GM12872 (cell line): ENCODE measurements at regions not wholly inside any gene's neighbourhood (a gene's known extent, or its start where the extent isn't known, plus 50 kb on each side); places are given as distances from the start of the nearest gene placed in this dataset.

Experiments
- TF ChIP-seq, protein P1 (sequence below): IDR thresholded peaks from 3 replicates; pipeline ENCODE4 v1.5.1; 2011; ENCODE audit warnings: low read depth, mild to moderate bottlenecking, low read length, moderate library complexity; ENCODE audit not compliant: insufficient read depth

DNA sequence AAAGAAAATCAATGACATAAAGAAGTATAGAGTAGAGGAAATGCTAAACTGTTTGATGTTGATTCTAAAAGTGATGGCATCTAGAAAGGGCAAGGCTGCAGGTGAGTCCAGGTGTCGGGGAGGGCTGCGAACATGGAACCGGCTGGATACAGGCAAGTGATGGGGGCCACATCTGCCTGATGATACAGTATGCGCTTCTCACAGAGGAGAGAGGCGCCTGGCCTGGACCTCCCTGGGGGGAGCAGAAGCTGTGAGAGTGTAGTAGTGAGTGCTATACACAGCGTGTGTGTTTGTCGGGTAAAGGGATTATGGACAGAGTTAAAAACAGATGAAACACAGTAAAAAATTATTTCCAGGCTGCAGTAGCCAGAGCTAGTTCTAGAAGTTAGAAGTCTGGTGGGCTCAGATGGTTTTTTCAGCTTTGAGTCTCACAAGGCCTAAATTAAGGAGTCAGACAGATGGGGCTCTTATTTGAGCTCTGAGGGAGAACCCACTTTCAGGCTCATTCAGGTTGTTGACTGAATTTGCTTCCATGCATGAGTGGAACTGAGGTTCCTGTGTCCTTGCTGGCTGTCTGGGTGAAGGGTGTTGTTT, 195.8 kb upstream of the ARG1 start:
- TF ChIP-seq, protein P1, sequence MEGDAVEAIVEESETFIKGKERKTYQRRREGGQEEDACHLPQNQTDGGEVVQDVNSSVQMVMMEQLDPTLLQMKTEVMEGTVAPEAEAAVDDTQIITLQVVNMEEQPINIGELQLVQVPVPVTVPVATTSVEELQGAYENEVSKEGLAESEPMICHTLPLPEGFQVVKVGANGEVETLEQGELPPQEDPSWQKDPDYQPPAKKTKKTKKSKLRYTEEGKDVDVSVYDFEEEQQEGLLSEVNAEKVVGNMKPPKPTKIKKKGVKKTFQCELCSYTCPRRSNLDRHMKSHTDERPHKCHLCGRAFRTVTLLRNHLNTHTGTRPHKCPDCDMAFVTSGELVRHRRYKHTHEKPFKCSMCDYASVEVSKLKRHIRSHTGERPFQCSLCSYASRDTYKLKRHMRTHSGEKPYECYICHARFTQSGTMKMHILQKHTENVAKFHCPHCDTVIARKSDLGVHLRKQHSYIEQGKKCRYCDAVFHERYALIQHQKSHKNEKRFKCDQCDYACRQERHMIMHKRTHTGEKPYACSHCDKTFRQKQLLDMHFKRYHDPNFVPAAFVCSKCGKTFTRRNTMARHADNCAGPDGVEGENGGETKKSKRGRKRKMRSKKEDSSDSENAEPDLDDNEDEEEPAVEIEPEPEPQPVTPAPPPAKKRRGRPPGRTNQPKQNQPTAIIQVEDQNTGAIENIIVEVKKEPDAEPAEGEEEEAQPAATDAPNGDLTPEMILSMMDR = no peak

DNA sequence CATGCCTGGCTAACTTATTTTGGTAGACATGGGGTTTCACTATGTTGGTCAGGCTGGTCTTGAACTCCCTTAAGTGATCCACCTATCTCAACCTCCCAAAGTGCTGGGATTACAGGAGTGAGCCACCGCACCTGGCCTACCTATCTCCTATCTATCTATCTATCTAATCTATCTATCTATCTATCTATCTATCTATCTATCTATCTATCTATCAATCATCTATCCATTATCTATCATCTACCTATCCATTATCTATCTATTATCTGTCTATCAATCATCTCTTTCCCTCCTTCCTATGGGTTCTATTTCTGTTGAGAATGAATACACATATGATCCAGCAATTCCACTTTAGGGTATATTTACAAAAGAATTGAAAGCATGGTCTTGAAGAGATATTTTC, 194.2 kb upstream of the ARG1 start:
- TF ChIP-seq, protein P1 = no peak

DNA sequence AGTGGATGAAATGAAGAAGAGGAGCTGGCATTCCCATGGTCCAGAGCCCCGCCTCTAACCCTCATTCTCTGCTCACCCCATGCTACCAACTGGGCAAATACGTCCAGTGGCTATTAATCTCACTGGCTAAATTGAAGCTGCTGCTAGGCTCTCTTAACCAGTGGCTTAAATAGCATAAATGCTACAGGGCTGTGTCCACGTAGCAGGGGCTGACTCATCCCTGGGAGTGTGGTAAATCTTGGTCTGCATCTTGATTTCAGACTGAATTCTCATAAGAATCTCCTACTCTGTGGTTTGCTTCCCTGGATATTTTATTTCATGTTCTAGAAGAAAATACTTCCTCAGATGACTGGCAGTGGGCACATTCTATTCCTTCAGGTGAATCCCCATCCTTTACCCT, 193.1 kb upstream of the ARG1 start:
- TF ChIP-seq, protein P1 = no peak

GRCh38 chr6:131381052-131381708, 191.8 kb upstream of the ARG1 start:
- TF ChIP-seq, protein P1 = no peak

- TF ChIP-seq, protein P1 = no peak
Observed at GRCh38 chr6:131381709-131382093, 191.3 kb upstream of the ARG1 start.

- TF ChIP-seq, protein P1 = no peak
Observed at GRCh38 chr6:131382631-131383030, 190.4 kb upstream of the ARG1 start.

- TF ChIP-seq, protein P1 = no peak
Observed at GRCh38 chr6:131383421-131384411, 189.3 kb upstream of the ARG1 start.
